Activated CD8-positive, alpha-beta memory T cell treated with anti-CD3 and anti-CD28 coated beads, Interleukin-2, amount 50 U/mL, for 4 hours (primary cell): ENCODE measurements at regions not wholly inside any gene's neighbourhood (a gene's known extent, or its start where the extent isn't known, plus 50 kb on each side); places are given as distances from the start of the nearest gene placed in this dataset.
"Not testable (repeated sequence)": the region's sequence is repeated elsewhere in the genome, so short reads cannot be mapped to it uniquely, and the experiment has no call there.

Experiments used
- DNase-seq: peaks from one replicate; pipeline ENCODE4 v3.0.0-alpha.2; 2020

DNA sequence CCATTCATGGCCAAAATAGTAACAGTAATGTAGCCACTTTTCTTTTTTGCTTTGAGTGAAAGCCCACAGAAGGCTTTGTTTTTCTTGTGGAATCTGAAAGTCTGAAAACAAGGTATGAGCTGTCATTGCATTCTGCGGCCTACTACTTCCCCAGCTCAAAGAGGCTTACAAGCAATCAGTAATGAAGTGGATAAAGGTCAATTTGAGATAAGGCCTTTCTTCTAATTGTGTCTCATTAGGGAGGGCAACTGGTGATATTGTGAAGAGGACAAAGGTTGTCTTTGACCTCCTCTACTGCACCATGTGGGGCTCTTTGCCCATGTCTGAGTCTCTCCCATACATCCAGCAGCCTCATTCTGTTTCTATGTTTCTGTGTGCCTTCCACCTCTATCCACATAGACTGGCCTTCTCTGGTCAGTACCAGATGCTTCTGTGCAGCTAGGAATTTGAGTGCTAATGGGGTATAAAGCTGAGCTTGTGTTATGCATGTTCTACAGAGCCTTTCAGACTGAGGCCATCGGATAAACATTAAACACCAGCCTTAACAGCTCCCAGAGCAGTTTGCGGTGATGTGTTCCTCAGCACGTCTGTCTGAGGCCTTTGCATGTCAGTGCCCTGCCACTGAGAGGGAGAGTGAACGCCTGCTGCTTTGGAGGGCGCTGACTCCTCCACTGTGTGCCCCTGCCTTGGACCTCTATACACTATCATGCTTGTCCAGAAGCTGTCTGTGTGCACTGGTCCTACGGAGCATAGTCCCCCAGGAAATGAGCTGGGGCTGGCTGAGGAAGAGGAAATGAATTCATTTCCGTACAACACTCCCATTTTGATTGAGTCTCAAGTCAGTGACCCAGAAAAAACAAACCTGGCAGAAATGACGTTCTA lies 80.2 kb downstream of the SH2D1A start:
- DNase-seq: no peak

DNA sequence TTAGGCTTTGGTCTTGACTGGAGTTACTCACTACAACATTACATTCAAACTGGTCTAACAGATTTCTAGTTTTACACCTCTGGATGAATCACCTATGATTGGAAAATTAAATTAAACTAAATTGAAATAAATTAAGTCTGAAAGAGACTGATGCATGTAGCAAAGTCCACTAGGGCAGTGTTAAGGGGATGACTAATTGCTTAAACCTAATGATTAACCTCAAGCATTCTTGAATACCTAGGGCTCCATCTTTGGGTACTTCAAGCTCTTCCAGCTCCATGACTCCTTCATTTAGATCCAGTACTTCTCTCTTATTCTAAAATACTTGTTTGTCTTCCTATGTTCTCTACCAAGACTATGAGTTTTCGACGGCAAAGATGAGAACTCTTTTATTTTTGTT lies 86.8 kb downstream of the SH2D1A start:
- DNase-seq: no peak

- no peak for DNase-seq
Measured at GRCh38 chrX:124435616-124436015, 89.3 kb downstream of the SH2D1A start.

- DNase-seq: no peak
Measured at GRCh38 chrX:124440695-124441094, 94.3 kb downstream of the SH2D1A start.

DNA sequence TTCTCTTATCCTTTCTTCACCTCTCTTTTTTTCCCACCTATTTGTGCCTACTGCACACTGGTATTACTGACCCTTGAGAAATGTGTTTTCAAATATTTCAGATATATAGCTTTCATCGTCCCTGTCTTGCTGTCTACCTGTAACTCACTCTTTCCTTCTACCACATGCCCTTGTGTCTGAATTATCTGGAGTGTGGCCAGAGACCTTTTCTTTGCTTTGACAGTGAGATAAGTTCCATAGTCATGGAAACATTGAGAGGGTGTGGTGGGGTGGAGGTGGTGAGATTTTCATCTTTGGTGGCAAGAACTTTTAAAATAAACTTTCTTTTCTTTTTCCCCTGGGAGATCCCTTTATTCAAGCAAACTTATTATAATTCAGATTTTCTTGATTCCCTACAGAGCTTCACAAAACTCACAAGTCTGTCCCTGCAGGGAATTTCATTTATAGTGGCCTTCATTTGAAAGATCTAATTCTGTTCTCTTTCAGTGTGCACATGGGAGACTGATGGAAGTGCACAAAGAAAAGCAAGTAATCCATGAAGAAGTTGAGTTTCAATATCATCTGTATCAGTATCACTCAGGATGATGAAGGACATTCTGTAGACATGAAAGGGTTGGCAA lies 95.7 kb downstream of the SH2D1A start:
- DNase-seq: no peak

- DNase-seq: no peak
Measured at GRCh38 chrX:124455966-124456365, 109.6 kb downstream of the SH2D1A start.

- DNase-seq: not testable (repeated sequence)
Measured at GRCh38 chrX:124459851-124460250, 113.5 kb downstream of the SH2D1A start.

DNA sequence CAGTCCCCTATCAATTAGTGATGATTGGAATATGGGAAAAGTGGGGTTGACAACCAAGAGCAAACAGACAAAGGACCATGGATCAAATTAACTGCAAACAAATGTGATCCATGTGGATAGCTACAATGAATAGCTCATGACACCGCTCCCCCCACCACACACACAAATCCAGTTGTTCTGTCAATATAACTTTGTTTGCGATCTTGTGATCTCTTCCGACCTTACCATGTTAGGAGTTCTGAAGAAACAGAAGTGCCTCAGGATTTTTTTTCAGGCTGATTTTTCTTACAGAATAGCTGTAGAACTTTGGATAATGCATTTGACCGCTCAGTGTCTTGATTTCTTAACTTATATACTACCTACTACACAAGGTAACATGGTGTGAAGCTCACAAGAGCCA lies 116.6 kb downstream of the SH2D1A start:
- DNase-seq: no peak

GRCh38 chrX:124467202-124467601 lies 120.8 kb downstream of the SH2D1A start:
- no peak for DNase-seq

DNA sequence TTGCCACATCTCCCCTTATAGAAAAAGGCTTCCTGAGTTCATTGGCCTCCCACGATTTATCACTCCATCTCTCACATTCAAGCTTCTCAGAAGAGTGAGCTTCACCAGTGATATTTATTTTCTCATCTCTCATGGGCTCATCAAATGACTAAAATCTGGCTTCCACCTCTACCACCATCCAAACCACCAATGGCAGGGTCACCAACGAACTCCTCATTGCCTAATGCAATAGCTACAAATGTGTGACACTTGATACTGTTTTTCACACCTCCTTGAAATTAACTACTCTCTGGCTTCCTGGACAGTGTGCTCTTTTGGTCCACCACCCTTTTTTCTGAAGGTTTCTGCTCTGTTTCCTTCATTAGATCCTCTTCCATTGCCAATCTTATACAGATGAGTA lies 129.0 kb downstream of the SH2D1A start:
- no peak for DNase-seq

DNA sequence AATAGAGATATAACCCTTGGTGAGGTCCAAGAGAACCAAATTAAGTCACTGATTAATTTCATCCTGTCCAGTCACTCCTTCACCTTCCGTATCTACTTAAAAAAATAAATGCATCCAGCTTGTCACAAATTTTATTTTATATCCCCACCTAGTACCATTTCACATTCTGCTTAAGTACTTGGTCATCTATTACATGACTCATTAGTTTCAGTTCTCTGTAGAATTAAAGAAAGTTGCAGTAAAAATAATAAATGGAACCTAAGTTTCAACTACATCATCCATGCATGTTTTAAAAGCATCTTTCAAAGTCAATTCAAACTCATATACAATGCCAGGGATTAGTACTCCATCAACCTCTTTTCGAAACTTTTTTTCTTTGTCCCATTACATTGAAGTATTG lies 130.2 kb downstream of the SH2D1A start:
- DNase-seq: no peak

GRCh38 chrX:124478046-124478445 lies 131.7 kb downstream of the SH2D1A start:
- DNase-seq: no peak

- DNase-seq: no peak
Measured at GRCh38 chrX:124488412-124489161, 142.2 kb downstream of the SH2D1A start.

- no peak for DNase-seq
Measured at GRCh38 chrX:124493984-124494383, 147.6 kb downstream of the SH2D1A start.

DNA sequence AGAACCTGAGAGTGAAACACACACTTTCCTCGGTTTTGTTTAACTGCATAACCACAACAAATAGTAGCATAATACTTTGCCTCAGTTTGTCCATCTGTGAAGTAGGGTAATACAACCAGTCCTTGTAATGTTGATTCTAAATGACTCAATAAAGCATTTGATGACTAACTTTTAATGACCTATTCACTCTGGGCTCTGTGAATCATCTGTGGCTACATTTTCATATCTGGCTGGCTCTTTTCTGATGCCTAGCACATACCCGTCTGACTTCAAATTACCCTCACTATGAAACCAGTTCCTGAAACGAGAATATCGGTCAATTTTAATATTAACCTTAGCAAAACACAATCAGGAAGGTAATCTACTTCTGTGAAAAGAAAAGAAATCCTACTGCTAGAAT lies 151.0 kb downstream of the SH2D1A start:
- DNase-seq: no peak

DNA sequence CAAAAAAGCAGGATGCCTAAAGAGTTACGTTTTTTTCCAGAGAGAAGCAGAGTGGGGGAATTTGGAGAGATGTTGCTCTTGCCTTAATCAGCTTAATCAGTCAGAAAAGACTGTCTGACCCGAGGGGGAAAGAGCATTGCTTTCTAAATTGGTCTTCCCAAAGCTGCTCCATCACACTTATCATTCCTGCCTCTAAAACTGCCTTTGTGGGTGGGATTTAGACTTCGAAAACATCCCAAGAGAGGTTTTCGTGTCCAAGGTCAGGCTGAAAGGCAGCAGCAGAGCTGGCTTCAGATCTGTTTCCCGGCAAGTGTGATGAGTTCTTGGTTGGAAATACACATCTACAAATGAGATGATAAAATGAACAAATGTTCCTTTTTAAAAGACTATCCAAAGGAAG lies 155.2 kb downstream of the SH2D1A start:
- DNase-seq: no peak

DNA sequence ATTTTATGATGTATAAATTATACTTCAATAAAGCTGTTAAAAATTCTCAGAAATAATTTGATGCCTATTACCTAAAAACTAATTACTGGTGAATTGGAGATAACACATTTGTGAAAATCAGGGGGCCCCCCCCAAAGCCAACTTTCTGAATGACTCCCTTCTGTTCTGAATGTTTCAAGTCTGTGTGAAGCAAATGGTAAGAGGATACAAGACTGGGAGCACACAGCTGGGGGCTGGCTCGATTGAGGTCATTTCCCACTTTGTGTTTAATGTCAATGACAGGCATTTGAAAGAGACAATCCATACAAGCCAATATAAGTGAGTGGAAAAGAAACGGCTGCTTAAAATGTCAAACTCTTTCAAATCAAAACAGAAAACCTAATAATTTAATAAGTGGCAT lies 155.8 kb downstream of the SH2D1A start:
- DNase-seq: no peak

DNA sequence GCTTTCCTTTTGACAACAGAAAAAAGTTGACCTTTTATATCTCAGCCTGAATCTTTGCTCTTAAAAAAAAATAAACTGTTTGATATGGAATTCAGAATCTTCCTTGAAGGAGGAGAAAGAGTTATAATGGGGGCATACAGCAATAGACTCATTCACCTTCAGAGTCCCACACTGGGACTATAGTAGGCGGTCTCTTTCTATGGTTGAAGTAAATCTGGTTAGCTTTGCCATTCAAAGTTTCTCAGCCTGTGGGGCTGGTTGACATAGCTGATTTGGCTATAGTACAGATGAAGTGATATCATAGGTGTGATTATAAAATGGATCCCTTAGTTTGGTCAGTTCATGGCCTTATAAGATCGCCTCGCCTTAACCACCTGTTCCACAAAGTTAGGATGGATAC lies 156.2 kb downstream of the SH2D1A start:
- DNase-seq: no peak

GRCh38 chrX:124504111-124504983 lies 158.0 kb downstream of the SH2D1A start:
- DNase-seq: no peak

DNA sequence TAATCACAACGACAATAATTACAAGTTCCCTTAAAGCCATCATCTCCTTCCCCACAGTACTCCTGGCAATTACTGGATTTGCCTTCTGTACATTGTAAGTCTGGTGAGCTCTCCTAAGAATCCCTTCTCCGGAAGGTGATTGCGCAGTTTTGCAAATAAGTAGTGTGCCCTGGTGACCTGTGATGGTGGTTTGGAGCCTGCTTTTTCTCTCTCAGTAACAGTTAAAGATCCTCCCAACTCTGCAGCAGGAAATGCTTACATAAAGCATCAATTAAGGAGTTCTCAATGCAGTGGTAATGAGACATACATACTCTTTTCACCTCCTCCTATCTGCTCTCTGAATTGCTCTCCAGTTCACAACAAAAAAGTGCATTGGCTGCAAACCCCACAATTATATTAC lies 159.7 kb downstream of the SH2D1A start:
- no peak for DNase-seq

- DNase-seq: no peak
Measured at GRCh38 chrX:124507246-124507645, 160.9 kb downstream of the SH2D1A start.

DNA sequence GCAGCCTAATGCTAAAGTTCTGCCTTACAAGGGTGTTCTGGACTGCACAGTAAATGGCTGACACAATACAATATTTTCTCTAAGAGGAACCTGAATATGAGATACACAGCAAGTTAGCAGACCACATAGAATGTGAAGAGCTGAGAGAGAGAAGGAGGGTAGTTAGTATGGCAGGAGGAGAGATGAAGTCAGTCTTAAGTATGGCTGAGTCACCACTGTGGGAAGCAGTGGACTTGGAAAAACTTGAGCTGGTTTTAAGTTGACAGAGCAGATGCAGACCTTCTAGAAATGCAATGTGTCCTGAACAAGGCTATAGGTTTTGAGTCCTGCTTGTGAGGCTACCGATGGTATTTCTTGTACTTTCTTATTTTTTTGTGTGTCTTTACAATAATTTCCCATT lies 172.5 kb downstream of the SH2D1A start:
- no peak for DNase-seq

DNA sequence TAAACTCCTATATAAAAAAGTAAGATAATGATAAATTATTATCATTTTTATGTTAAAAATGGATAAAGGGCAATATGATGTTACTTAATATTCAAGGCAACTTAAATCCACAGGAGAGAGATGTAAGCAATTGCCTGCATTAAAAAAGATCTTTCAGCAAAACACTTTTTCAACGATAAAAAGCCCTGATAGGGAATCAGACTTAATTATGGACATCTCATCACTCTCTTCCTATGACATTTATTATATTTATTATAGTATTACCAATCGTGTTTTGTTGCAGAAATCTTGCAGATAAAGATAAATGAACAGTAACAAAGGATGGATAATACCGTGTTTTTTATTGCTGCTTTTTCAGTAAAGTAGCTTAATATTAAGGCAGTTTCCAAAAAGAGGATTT lies 178.5 kb downstream of the SH2D1A start:
- DNase-seq: no peak
